NB4 (cell line): ENCODE measurements at regions not wholly inside any gene's neighbourhood (a gene's known extent, or its start where the extent isn't known, plus 50 kb on each side); places are given as distances from the start of the nearest gene placed in this dataset.

ENCODE experiments used
- MYC ChIP-seq: IDR thresholded peaks from 2 replicates; pipeline ENCODE4 v1.6.1; 2011; ENCODE audit warnings: low read depth, low read length
- POLR2A ChIP-seq: IDR thresholded peaks from 2 replicates; pipeline ENCODE4 v1.6.1; 2011; ENCODE audit warnings: mild to moderate bottlenecking; ENCODE audit not compliant: insufficient read length; ENCODE audit errors: extremely low read depth
- TF ChIP-seq, protein P1 (sequence below): IDR thresholded peaks from one replicate; pipeline ENCODE4 v1.5.1; 2012; ENCODE audit warnings: low read depth, low read length
- TF ChIP-seq, protein P2 (sequence below): IDR thresholded peaks from 2 replicates; pipeline ENCODE4 v1.6.1; 2011; ENCODE audit warnings: low read depth, low read length

DNA sequence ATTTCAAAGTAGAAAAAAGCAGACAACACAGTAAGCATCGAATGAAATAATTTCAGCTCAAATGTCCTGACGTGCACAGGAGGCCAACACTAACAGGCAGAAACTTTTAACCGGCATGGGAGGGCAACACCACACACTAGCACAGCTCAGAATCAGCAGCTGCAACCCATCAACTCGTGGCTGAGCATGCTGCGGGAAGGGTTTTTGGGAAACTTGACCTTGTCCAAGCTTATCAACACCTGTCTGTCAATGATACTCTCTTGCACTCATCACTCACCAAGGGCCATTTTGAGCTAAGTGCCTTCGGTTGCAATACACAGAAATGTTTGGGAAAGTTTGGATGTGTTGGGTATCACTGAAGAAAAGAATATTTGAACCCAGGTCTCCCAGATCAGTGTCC, 483.7 kb downstream of the TSHZ3 start:
- TF ChIP-seq, protein P1, sequence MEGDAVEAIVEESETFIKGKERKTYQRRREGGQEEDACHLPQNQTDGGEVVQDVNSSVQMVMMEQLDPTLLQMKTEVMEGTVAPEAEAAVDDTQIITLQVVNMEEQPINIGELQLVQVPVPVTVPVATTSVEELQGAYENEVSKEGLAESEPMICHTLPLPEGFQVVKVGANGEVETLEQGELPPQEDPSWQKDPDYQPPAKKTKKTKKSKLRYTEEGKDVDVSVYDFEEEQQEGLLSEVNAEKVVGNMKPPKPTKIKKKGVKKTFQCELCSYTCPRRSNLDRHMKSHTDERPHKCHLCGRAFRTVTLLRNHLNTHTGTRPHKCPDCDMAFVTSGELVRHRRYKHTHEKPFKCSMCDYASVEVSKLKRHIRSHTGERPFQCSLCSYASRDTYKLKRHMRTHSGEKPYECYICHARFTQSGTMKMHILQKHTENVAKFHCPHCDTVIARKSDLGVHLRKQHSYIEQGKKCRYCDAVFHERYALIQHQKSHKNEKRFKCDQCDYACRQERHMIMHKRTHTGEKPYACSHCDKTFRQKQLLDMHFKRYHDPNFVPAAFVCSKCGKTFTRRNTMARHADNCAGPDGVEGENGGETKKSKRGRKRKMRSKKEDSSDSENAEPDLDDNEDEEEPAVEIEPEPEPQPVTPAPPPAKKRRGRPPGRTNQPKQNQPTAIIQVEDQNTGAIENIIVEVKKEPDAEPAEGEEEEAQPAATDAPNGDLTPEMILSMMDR, result no peak
- TF ChIP-seq POLR2A, result no peak
- TF ChIP-seq, protein P2, sequence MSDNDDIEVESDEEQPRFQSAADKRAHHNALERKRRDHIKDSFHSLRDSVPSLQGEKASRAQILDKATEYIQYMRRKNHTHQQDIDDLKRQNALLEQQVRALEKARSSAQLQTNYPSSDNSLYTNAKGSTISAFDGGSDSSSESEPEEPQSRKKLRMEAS, result no peak
- no peak for TF ChIP-seq MYC
